Ishikawa (cell line): ENCODE measurements at regions not wholly inside any gene's neighbourhood (a gene's known extent, or its start where the extent isn't known, plus 50 kb on each side); places are given as distances from the start of the nearest gene placed in this dataset.

Experiments used
- EGR1 ChIP-seq: IDR thresholded peaks from 2 replicates; pipeline ENCODE4 v1.6.1; 2012
- REST ChIP-seq: IDR thresholded peaks from 2 replicates; pipeline ENCODE4 v1.6.1; 2012; ENCODE audit warnings: low read depth, mild to moderate bottlenecking

GRCh38 chr22:49462291-49462690 is 365.4 kb downstream of the BRD1 start:
- TF ChIP-seq REST: no peak
- TF ChIP-seq EGR1: no peak
